NCI-H1436 (cell line): ENCODE measurements at regions not wholly inside any gene's neighbourhood (a gene's known extent, or its start where the extent isn't known, plus 50 kb on each side); places are given as distances from the start of the nearest gene placed in this dataset.
"Not testable (repeated sequence)": the region's sequence is repeated elsewhere in the genome, so short reads cannot be mapped to it uniquely, and the experiment has no call there.

ENCODE experiments used
- DNase-seq: peaks from one replicate; lab custom pipeline; 2025; lab: John Stamatoyannopoulos, UW

DNA sequence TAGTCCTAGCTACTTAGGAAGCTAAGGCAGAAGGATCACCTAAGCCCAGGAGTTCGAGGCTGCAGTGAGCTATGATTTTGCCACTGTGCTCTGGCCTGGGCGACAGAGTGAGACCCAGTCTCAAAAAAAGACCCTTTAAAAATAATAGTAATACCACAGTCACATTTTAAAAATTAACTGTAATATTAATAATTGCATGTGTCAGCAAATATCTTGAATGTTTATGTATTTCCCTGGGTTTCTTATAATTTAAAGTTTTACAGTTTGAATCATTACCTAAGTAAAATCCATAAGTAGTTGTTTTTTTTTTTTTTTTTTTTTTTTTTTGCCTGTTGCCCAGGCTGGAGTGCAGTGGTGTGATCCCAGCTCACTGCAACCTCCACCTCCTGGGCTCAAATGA is 69.2 kb downstream of the LYZL2 start:
- DNase-seq = no peak

DNA sequence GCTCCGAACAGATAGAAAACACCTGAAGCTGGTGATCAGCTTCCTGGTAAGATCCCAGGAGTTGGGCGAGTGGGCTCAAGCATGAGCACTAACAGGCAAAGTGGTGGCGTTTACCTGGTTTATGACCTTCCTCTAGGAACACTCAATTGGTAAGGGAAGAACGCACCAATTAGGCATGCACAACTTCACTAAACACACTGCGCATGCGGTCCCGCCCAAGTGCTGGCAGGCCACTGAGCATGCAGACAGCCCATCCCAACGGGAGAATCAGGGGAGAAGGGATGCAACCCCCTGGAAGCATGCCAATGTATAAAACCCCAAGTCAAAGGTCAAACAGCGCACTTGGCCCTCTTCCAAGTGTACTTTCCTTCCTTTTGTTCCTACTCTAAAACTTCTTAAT is 70.4 kb downstream of the LYZL2 start:
- no peak for DNase-seq

DNA sequence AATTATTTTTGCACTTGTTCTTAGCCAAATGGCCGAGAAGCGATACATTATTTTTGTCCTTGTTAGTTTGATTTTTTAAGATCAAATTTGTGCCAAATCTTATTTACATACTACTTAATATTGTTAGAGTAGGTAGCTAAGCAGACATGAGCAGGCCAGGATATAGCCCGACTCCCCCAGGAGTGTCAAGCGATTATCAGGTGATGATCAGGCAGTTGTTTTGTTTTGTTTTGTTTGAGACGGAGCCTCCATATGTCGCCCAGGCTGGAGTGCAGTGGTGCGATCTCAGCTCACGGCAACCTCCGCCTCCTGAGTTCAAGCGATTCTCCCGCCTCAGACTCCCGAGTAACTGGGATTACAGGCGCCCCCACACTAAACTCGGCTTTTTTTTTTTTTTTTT is 71.1 kb downstream of the LYZL2 start:
- DNase-seq = no peak

DNA sequence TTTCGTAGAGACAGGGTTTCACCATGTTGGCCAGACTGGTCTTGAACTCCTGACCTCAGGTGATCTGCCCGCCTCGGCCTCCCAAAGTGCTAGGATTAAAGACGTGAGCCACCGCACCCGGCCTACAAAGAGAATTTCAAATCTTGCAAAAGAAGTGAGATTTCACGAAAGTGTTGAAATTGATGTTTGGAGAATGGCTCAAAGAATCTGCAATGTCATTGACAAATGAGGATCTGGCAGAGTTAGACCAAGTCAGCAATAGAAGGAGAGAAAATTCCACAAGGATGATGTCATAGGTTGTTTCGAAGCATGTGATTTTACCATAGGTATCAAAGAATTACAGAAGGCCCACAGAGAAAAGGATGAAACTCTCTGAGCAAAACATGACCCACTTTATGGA is 71.7 kb downstream of the LYZL2 start:
- DNase-seq = no peak

DNA sequence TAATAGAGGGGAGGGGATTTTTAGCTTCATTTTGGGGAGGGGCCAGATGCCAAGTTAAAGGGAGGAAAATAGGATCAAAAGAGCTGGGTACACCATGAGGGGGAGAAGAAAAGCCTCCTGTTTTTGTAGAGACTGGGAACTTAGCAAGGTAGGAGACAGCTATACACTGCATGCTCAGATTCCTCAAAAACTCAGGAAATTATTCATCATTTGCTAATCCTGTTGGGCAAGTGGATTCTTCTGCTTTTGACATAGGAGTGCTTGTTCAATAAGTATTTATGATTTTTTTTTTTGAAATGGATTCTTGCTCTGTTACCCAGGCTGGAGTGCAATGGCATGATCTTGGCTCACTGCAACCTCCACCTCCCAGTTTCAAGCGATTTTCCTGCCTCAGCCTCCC is 73.4 kb downstream of the LYZL2 start:
- DNase-seq = no peak

DNA sequence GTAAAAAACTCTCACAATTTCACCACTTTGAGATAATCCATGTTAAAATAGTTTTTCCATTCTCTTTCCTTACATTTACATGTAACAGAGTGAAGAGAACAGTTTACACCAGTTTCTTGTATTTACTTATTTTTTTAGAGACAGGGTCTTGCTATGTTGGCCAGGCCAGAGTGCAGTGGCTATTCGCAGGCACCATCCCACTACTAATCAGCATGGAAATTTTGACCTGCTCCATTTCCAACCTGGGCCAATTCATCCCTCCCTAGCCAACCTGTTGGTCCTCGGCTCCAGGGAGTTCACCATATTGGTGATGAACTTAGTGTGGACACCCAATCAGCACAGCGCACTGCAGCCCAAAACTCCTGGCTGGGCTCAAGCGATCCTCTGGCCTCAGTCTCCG is 74.1 kb downstream of the LYZL2 start:
- no peak for DNase-seq

DNA sequence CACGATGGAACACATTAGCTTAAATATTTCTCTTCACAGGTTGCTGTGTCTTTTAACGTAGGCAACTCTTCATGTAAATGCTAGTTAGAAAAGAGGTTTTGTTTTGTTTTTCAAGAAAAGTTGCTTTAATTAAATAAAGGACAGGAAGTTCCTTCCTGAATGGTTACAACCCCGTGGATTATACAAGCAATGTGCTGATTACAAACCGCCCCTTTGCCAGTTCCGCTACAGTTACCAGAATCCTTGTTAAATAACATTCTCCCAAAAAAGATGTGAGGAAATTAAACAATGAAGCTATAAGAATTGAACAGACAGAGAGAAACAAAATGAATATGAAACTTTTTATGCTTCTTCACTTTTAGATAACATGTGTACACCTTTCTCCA is 75.1 kb downstream of the LYZL2 start:
- no peak for DNase-seq

DNA sequence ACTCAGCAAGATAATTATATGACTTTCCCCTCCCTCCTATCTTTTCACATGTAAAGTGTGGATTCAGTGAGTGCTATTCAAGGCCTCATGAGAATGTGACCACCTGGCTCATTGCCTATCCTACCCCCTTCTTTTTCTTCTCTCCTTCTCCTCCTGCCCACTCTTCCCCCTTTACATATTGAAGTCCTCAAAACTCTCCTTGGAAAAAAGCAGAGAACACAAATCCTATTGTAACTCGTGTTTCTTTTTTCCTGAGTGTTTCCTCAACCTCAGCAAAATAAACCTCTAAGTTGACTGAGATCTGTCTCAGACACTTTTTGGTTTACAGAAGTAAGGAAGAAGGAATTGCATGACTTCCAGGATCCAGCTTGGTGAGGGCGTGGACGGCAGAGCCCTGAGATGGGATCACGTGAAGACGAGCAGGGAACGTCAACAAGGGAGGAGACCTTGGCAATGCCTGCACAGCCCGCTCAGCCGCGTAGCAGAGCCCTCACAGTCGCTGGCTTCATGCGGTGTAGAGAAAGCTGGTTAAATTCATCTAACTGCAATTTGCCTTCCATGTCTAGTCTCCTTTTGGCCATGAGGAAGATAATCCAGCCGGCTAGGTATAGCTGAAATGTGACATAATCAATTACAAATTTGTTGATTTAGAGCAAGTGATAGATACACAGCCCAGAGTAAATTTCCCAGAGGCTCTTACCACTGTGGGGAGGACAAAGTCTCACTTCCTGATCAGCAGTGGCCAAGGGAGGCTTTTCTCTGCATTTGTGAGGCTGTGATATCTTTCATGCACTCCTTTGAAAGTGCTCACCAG is 75.7 kb downstream of the LYZL2 start:
- DNase-seq = no peak

DNA sequence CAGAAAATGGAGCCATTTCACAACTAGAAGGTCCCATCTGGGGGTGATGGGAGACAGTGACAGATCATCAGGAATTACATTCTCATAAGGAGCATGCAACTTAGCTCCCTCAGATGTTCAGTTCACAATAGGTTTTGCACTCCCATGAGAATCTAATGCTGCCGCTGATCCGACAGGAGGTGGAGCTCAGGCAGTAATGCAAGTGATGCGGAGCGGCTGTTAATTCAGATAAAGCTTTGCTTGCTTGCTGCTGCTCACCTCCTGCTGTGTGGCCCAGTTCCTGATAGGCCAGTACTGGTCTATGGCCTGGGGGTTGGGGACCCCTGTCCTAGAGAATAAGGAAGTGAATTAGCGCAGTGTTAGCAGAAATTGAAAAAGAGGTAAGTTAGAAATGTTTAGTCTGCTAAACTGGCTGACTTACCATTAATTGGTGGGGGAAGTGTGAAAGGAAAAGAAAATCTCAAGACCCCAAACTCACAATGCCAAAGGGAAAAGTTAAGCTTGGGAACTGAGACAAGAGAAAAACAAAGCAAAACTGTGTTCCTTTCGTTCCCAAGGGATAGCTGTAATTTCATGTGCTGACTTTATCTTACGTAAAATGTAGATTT is 76.4 kb downstream of the LYZL2 start:
- no peak for DNase-seq

DNA sequence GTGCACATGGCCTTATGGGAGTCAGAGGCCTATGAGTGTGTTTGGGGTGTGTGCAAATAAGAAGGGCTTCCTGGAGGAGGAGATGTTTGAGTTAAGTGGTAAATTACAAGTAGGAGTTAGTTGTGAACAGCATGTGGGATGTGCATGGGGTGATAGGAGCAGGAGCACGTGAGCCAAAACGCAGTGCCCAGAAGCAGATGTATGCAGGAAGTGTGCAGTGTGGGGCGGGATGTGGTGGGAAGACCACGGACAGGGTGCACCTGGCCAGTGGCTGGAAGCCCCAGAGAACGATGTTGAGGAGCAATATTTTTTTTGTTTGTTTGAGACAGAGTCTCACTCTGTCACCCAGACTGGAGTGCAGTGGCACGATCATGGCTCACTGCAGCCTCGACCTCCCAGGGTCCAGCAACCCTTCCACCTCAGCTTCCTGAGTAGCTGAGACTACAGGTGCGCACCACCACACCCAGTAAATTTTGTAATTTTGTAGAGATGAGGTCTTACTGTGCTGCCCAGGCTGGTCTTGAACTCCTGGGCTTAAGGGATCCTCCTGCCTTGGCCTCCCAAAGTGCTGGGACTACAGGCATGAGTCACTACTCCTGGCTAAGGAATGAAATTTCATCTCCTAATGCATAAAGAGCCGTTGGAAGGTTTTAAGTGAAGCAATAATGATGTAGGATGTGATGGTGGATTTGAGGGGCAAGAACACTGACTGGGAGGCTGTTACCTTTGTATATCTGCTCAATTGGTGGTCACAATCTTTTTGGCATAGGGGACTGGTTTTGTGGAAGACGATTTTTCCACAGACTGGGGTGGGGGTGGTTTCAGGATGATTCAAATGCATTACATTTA is 78.4 kb downstream of the LYZL2 start:
- DNase-seq = no peak

DNA sequence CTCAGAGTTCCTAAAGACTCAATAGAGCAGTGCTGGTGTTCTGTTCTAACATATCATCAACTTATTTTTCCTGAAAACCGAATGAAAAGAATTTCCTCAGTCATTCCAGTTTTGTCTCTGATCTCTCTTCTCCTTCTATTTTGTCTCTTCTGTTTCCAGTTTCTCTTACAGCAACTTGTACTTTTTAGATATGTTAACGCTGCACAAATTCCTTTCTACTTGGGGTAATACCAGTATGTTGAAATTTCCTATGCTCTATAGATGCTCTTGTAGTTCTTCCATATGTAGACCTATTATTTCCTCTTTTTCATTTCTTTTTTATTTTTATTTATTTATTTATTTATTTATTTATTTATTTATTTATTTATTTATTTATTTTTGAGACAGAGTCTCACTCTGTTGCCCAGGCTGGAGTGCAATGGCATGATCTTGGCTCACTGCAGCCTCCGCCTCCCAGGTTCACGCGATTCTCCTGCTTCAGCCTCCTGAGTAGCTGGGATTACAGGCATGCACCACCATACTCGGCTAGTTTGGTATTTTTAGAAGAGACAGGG is 80.3 kb downstream of the LYZL2 start:
- not testable (repeated sequence) for DNase-seq

DNA sequence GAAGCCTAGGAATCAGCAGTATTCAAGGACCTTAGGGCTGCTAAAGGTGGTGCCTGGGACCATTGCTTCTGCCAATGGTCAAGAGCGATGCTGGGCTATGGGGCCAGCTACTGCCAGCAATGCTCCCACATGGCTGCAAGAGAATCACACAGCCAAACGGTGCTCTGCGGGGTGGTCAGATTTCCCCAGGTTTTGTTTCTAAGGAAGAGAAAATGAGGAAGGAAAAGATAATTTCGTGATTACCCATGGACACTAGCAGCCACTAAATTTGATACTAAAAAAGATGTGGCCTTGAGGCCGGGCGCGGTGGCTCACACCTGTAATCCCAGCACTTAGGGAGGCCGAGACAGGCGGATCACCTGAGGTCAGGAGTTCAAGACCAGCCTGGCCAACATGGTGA is 83.0 kb downstream of the LYZL2 start:
- no peak for DNase-seq

DNA sequence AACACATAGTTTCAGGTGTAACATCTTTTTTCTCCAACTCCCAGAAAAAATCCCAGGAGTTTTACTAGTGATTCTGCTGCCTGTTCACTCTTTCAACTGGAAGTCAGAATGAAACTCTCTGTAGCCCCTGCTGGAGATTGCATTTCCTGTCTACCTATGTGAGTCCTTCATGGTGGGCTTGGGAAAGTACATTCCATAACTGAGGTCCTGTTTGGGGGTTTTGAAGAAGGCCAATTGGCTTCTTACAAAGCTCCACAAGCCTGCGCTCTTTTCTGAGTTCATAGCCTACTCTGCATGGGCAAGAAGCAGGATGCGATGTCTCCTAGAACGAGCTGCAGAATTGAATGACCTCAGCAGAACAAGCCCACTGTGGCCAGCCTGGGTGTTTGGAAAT is 86.7 kb downstream of the LYZL2 start:
- no peak for DNase-seq

DNA sequence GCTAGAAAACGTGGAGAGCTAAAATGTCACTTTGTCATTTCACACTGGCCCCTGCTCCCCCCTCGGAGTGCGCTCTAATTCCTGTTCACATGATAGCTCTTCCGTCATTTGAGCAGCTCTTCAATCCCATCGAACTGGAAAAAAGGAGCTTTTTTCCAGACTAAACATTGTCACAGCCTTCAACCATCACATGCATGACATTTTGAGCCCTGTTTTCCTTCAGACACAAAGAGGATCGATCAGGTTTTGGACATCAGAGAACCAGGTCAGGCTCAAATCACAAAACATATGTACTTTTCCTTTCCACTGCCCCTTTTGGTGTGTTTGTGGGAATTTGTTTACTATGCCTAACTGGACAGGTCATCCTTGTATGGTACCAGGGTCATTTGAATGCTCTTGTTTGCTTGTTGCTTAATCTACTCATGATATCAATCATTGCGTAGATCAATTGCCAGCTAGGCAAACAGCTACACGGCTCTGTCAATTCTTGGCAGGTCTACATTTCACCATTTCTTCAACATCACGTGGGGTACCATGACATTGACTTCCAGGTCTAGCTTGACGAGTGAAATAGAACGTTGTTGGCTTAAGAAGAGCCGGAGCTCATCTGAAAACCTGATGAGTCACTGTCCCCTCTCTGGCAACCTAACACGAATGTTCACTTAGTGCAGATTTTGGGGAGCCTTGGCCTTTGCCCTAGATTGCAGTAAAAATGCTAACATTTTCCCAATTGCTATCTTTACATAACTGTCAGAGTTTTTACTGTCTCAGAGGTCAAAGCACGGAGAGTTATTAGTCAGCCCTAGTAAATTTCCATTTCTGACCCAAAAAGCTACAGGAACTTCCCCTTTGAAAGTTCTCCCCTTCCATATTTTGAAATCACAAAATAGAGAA is 87.3 kb downstream of the LYZL2 start:
- no peak for DNase-seq

DNA sequence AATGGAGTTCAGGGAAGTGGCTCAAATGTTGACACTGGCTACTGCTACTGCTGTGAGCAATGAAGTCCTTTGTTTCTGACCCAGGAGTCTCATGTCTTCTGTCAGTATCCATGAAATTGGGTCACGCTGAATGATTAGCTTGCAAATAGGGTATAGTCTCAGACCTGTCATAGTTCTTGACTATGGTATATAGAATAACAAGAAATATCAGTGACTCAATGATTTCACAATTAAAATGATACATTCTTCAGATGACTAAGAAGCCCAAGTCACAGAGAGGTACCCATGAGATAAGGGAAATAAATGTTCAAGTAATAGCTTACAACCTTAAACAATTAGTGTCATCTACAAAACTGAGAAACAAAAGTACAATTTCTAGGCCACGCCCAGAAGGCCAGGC is 89.3 kb downstream of the LYZL2 start:
- no peak for DNase-seq

DNA sequence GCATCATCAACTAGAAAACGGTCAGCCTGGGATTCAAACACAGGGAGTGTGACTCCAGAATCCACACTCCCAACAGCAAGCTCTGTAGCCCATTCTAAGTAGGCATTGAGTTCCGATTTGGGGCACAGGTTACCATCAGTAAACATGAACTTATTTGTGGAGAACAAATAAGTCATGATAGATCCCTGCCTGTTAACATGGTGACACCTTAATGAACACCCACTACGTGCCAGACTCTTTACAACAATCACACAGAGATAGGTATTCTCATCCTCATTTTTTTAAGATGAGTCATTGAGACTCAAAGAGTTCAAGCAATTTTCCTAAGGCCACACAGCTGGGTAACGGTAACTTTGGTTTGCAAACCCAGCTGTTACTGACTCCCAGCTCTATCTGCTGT is 91.5 kb downstream of the LYZL2 start:
- no peak for DNase-seq

DNA sequence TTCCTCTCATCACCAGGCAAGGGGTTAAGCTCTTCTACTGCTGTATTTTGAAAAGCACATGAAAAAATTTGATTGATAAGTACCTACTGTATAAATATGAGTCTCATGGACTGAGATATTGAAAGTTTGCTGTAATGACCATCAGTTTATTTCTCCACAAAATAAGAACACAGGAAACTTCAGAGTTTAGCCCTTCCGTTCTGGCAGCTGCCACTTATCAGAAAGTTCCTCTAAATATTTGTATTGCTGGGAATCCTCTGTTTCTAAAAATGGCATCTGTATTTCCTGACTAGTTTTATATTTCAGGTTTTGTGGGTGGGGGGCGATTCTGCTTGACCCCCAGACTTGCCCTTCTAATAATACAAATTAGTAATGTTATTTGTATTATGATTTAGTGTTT is 92.0 kb downstream of the LYZL2 start:
- DNase-seq = no peak

DNA sequence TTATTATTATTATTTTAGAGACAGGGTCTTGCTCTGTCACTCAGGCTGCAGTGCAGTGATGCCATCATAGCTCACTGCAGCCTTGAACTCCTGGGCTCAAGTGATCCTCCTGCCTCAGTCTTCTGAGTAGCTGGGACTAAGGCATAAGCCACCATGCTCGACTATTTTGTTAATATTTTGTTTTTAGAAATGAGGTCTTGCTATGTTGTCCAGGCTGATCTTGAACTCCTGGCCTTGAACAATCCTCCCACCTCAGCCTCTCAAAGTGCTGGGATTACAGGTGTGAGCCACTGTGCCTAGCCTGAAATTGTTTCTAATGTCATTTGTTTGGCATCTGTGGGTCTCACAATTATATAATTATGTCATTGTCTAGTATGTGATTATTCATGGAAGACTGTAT is 92.4 kb downstream of the LYZL2 start:
- not testable (repeated sequence) for DNase-seq

DNA sequence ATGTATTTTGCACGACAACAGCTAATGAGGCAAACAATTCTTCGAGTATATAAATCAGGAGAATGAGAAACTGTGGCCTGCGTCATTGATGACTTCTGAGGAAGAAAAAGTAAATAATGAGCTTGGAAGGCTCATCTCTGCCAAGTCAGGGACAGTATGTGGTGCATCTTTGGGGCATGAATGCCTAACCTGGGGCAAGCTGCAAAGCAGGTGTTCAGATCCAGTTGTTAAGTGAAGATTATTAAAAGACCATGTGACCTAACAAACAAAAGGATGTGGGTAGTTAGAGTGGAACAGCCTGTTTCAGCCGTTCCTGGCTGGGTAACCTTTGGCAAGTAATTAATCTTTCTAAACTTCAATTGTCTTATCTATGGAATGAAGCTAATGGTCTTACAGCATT is 93.0 kb downstream of the LYZL2 start:
- no peak for DNase-seq

DNA sequence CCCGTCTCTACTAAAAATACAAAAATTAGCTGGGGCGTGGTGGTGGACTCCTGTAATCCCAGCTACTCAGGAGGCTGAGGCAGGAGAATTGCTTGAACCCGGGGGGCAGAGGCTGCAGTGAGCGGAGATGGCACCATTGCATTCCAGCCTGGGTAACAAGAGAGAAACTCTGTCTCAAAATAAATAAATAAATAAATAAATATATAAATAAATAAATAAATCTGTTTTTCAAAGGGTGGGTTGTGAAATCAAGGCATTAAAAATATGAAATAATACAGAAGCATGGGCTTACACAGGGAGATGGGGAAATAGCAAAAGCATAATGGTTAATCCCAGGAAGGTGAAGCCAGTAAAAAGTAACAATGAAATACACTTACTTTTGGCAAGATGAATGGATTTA is 93.9 kb downstream of the LYZL2 start:
- DNase-seq = no peak

DNA sequence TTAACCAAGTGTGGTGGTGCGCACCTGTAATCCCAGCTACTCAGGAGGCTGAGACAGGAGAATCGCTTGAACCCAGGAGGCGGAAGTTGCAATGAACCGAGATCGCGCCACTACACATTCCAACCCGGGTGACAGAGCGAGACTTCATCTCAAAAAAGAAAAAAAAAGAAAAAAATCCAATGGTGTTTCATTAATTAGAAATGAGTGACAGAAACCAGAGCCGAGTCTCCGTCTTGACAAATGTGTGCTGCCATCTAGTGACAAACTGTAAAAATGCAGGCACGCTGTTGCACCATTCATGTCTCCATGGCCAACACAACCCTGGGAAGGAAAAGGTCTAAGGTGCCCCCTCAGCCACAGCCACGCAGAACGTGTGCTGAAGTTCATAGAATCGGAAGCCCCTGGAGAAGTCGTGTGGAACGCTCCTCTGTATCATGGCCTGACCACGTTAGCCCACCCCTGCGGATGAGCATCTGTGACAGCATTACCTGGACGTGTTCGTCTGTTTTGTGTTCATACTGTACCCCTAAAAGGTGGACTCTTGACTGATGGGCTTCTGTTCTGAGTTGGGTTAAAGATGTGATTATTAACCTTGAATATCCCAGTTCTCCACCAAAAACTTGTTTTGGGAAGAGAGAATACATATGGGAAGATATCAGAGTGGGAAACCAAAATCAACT is 94.9 kb downstream of the LYZL2 start:
- peak; percentile 67 for DNase-seq
